H1 (cell line): ENCODE measurements at regions not wholly inside any gene's neighbourhood (a gene's known extent, or its start where the extent isn't known, plus 50 kb on each side); places are given as distances from the start of the nearest gene placed in this dataset.

Experiments
- CBX5 ChIP-seq: fragments of 300-800, 300-1000 bp; sonication (generic); IDR thresholded peaks from 2 replicates; pipeline ENCODE4 v1.7.1; 2016; ENCODE audit warnings: antibody characterized with exemption, low read length, low read depth
- EZH2 ChIP-seq: fragments of 200-600 bp; sonication (generic); IDR thresholded peaks from 2 replicates; pipeline ENCODE4 v1.7.1; 2012; ENCODE audit warnings: low read depth, mild to moderate bottlenecking, moderate library complexity, low read length, inconsistent platforms; ENCODE audit not compliant: severe bottlenecking
- FOSL1 ChIP-seq: IDR thresholded peaks from 2 replicates; pipeline ENCODE4 v1.6.1; 2011; ENCODE audit warnings: mild to moderate bottlenecking, low read depth, low read length, moderate library complexity; ENCODE audit not compliant: insufficient read depth
- GABPA ChIP-seq: IDR thresholded peaks from 2 replicates; pipeline ENCODE4 v1.6.1; 2011; ENCODE audit warnings: mild to moderate bottlenecking, low read length, moderate library complexity, borderline replicate concordance; ENCODE audit not compliant: insufficient read depth
- HDAC2 ChIP-seq, 2 experiments: fragments of 300-600 bp in 1 of 2; sonication (generic) in 1 of 2; IDR thresholded peaks; 2 replicates each; pipeline ENCODE4 v1.6.1; 2011 to 2012; ENCODE audit warnings: low read depth in 2 of 2, low read length in 2 of 2, mild to moderate bottlenecking in 2 of 2, moderate library complexity in 2 of 2, borderline replicate concordance in 1 of 2, inconsistent platforms in 1 of 2
- HDAC6 ChIP-seq: IDR thresholded peaks from one replicate; pipeline ENCODE4 v1.7.1; 2012; ENCODE audit warnings: low read depth, mild to moderate bottlenecking, inconsistent platforms, low read length, moderate library complexity
- JUN ChIP-seq: IDR thresholded peaks from 2 replicates; pipeline ENCODE4 v1.6.1; 2011; ENCODE audit warnings: low read depth, mild to moderate bottlenecking, improper control_type of control experiment, low read length
- POLR2A ChIP-seq, 2 experiments: IDR thresholded peaks; 1 replicate in 1 of 2; 2 replicates in 1 of 2; pipeline ENCODE4 v1.6.1; 2011; ENCODE audit warnings: low read depth in 2 of 2, low read length in 2 of 2, mild to moderate bottlenecking in 2 of 2; ENCODE audit errors: control extremely low read depth in 1 of 2
- RAD21 ChIP-seq, 2 experiments: IDR thresholded peaks in 1 of 2; conservative IDR thresholded peaks in 1 of 2; 2 replicates each; pipeline ENCODE4 v1.6.1; 2011; ENCODE audit warnings: low read depth in 2 of 2, low read length in 2 of 2, improper control_type of control experiment in 1 of 2, inconsistent platforms in 1 of 2, mild to moderate bottlenecking in 1 of 2, moderate library complexity in 1 of 2
- SP2 ChIP-seq: IDR thresholded peaks from 2 replicates; pipeline ENCODE4 v1.6.1; 2012; ENCODE audit warnings: mild to moderate bottlenecking, low read length, inconsistent platforms
- SUZ12 ChIP-seq: fragments of 200-600 bp; sonication (generic); IDR thresholded peaks from 2 replicates; pipeline ENCODE4 v1.6.1; 2012; ENCODE audit warnings: mild to moderate bottlenecking, inconsistent platforms, low read length, moderate library complexity, mixed read lengths
- TF ChIP-seq, protein P1 (sequence below), 3 experiments: IDR thresholded peaks; 1 replicate in 2 of 3; 2 replicates in 1 of 3; pipeline versions ENCODE4 v1.5.1 to v1.6.1; 2011; ENCODE audit warnings: low read length in 3 of 3, mild to moderate bottlenecking in 3 of 3, inconsistent platforms in 2 of 3, low read depth in 1 of 3, moderate library complexity in 1 of 3; ENCODE audit not compliant: insufficient read depth in 1 of 3; ENCODE audit errors: control extremely low read depth in 1 of 3
- TF ChIP-seq, protein P2 (sequence below): IDR thresholded peaks from 2 replicates; pipeline ENCODE4 v1.6.1; 2012; ENCODE audit warnings: inconsistent platforms
- TF ChIP-seq, protein P3 (sequence below): IDR thresholded peaks from 2 replicates; pipeline ENCODE4 v1.6.1; 2011; ENCODE audit warnings: low read depth, mild to moderate bottlenecking, low read length; ENCODE audit not compliant: insufficient read depth

DNA sequence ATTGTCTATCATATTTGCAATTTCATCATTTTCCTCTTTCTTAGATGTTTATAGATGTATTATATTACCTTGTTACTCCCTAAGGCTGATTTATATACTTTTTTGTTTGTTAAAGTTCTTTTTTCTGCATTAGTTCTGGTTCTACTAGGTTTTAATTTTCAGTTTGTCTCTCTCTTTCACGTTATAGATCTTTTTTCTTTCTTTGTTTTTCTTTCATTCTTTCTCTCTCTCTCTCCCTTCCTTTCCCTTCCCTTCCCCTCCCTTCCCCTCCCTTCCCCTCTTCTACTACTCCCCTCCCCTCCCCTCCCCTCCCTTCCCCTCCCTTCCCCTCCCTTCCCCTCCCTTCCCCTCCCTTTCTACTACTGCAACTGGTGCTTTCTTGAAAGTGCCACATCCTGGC is 345.3 kb downstream of the CENPW start:
- TF ChIP-seq, protein P1, sequence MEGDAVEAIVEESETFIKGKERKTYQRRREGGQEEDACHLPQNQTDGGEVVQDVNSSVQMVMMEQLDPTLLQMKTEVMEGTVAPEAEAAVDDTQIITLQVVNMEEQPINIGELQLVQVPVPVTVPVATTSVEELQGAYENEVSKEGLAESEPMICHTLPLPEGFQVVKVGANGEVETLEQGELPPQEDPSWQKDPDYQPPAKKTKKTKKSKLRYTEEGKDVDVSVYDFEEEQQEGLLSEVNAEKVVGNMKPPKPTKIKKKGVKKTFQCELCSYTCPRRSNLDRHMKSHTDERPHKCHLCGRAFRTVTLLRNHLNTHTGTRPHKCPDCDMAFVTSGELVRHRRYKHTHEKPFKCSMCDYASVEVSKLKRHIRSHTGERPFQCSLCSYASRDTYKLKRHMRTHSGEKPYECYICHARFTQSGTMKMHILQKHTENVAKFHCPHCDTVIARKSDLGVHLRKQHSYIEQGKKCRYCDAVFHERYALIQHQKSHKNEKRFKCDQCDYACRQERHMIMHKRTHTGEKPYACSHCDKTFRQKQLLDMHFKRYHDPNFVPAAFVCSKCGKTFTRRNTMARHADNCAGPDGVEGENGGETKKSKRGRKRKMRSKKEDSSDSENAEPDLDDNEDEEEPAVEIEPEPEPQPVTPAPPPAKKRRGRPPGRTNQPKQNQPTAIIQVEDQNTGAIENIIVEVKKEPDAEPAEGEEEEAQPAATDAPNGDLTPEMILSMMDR (IDR thresholded peaks at IDR 0.05; ENCODE audit: control extremely low read depth in 1 of 3, insufficient read depth in 1 of 3, low read depth in 1 of 3, low read length in 3 of 3), result no peak
- TF ChIP-seq EZH2 (no peak), HDAC2 (IDR thresholded peaks at IDR 0.05; ENCODE audit: borderline replicate concordance in 1 of 2, low read depth in 2 of 2, low read length in 2 of 2) (no peak), CBX5 (no peak), GABPA (no peak), SUZ12 (no peak), FOSL1 (no peak), RAD21 (IDR thresholded peaks at IDR 0.05 in 1 of 2, conservative IDR thresholded peaks at IDR 0.05 in 1 of 2; ENCODE audit: low read depth in 2 of 2, low read length in 2 of 2) (no peak), HDAC6 (no peak), JUN (no peak), SP2 (no peak), POLR2A (IDR thresholded peaks at IDR 0.05; ENCODE audit: control extremely low read depth in 1 of 2, low read depth in 2 of 2, low read length in 2 of 2) (no peak)
- TF ChIP-seq, protein P2, sequence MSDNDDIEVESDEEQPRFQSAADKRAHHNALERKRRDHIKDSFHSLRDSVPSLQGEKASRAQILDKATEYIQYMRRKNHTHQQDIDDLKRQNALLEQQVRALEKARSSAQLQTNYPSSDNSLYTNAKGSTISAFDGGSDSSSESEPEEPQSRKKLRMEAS, result no peak
- TF ChIP-seq, protein P3, sequence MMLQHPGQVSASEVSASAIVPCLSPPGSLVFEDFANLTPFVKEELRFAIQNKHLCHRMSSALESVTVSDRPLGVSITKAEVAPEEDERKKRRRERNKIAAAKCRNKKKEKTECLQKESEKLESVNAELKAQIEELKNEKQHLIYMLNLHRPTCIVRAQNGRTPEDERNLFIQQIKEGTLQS, result no peak
